Endothelial cell of umbilical vein (primary cell): ENCODE measurements at regions not wholly inside any gene's neighbourhood (a gene's known extent, or its start where the extent isn't known, plus 50 kb on each side); places are given as distances from the start of the nearest gene placed in this dataset.

Experiments
- BruUV-seq: library from RNA; stranded (reverse); fragments of 400-500 nt; replicated peaks from 2 replicates; lab custom pipeline; 2021; lab: Mats Ljungman, UMichigan
- CTCF ChIA-PET: fragments of 300-600, 350-600 bp; sonication (Branson Sonifier 250); formaldehyde crosslinking; loops from one replicate; lab custom pipeline; 2021; ENCODE audit warnings: antibody characterized with exemption, inconsistent platforms; lab: Charles Lee
- POLR2A ChIA-PET: fragments of 300-600, 350-600 bp; sonication (Branson Sonifier 250); formaldehyde crosslinking; loops from one replicate; lab custom pipeline; 2021; ENCODE audit warnings: antibody characterized with exemption, inconsistent platforms; lab: Charles Lee
- DNase-seq: peaks from one replicate; pipeline ENCODE4 v3.0.0-alpha.2; 2011; ENCODE audit warnings: low read depth, low spot score
- FAIRE-seq: peaks from 2 replicates; lab custom pipeline; 2011; peaks lifted over from hg19 to GRCh38; lab: Jason Lieb, UNC
- H2AFZ ChIP-seq: 2 replicates; pipeline ENCODE4 v1.6.0; 2012; ENCODE audit warnings: low read depth, low read length, control low read depth, inconsistent platforms
- H3K27ac ChIP-seq: 2 replicates; pipeline ENCODE4 v1.5.1; 2011; ENCODE audit warnings: low read depth, mild to moderate bottlenecking, control low read depth, low read length, moderate library complexity; ENCODE audit not compliant: insufficient read depth
- H3K27me3 ChIP-seq, 2 experiments: 2 replicates each; pipeline versions ENCODE4 v1.6.0 to v1.6.1; 2011; ENCODE audit warnings: low read length in 2 of 2, mixed read lengths in 1 of 2; ENCODE audit not compliant: control insufficient read depth in 2 of 2, insufficient read depth in 2 of 2
- H3K36me3 ChIP-seq, 2 experiments: 2 replicates in 1 of 2; 3 replicates in 1 of 2; pipeline ENCODE4 v1.5.1; 2011; ENCODE audit warnings: low read length in 2 of 2, mild to moderate bottlenecking in 1 of 2, moderate library complexity in 1 of 2; ENCODE audit not compliant: control insufficient read depth in 2 of 2, insufficient read depth in 2 of 2; ENCODE audit errors: extremely low read depth in 1 of 2
- H3K4me1 ChIP-seq: 3 replicates; pipeline ENCODE4 v1.5.1; 2011; ENCODE audit warnings: mild to moderate bottlenecking, low read length; ENCODE audit not compliant: control insufficient read depth, insufficient read depth; ENCODE audit errors: extremely low read depth
- H3K4me2 ChIP-seq: 2 replicates; pipeline ENCODE4 v1.6.1; 2011; ENCODE audit warnings: low read length, control low read depth, mixed read lengths; ENCODE audit not compliant: insufficient read depth
- H3K4me3 ChIP-seq, 3 experiments: fragments of 200-600 bp in 1 of 3; sonication (generic), shearing (Covaris generic) in 1 of 3; replicated peaks in 1 of 3; 2 replicates each; pipeline ENCODE4 v1.5.1; 2011 to 2016; ENCODE audit warnings: control low read depth in 3 of 3, low read length in 3 of 3, mild to moderate bottlenecking in 2 of 3, inconsistent platforms in 1 of 3, low read depth in 1 of 3, moderate library complexity in 1 of 3; ENCODE audit not compliant: insufficient read depth in 1 of 3
- H3K79me2 ChIP-seq: 2 replicates; pipeline ENCODE4 v1.6.0; 2012; ENCODE audit warnings: low read length, inconsistent platforms; ENCODE audit not compliant: control insufficient read depth, insufficient read depth
- H3K9ac ChIP-seq: replicated peaks from 2 replicates; pipeline ENCODE3; 2011; ENCODE audit warnings: low read length, control low read depth; ENCODE audit not compliant: insufficient read depth; ENCODE audit errors: extremely low read depth
- H3K9me1 ChIP-seq: replicated peaks from 3 replicates; pipeline ENCODE4 v1.6.0; 2011; ENCODE audit warnings: mild to moderate bottlenecking, low read length; ENCODE audit not compliant: control insufficient read depth, insufficient read depth; ENCODE audit errors: extremely low read depth
- H3K9me3 ChIP-seq: replicated peaks from 2 replicates; pipeline ENCODE4 v1.5.1; 2012; ENCODE audit warnings: low read length, inconsistent platforms; ENCODE audit not compliant: control insufficient read depth, insufficient read depth
- H4K20me1 ChIP-seq: replicated peaks from 2 replicates; pipeline ENCODE3; 2011; ENCODE audit warnings: mild to moderate bottlenecking, low read length; ENCODE audit not compliant: control insufficient read depth, insufficient read depth; ENCODE audit errors: extremely low read depth
- EZH2 ChIP-seq: IDR thresholded peaks from 2 replicates; pipeline ENCODE4 v1.6.1; 2012; ENCODE audit warnings: borderline replicate concordance, low read depth, mild to moderate bottlenecking, moderate library complexity, low read length, inconsistent platforms; ENCODE audit not compliant: severe bottlenecking
- FOS ChIP-seq: IDR thresholded peaks from 2 replicates; pipeline ENCODE4 v1.6.1; 2011; ENCODE audit warnings: mild to moderate bottlenecking, low read length, moderate library complexity, borderline replicate concordance; ENCODE audit not compliant: insufficient read depth
- GATA2 ChIP-seq: IDR thresholded peaks from 2 replicates; pipeline ENCODE4 v1.7.0; 2011; ENCODE audit warnings: low read depth, mild to moderate bottlenecking, moderate library complexity, mixed read lengths, low read length; ENCODE audit not compliant: insufficient read length, insufficient read depth
- JUN ChIP-seq: IDR thresholded peaks from 2 replicates; pipeline ENCODE4 v1.6.1; 2011; ENCODE audit warnings: borderline replicate concordance, low read depth; ENCODE audit not compliant: insufficient read length, insufficient read depth
- MAX ChIP-seq: IDR thresholded peaks from 2 replicates; pipeline ENCODE4 v1.6.1; 2011; ENCODE audit not compliant: insufficient read depth, insufficient read length
- MYC ChIP-seq: IDR thresholded peaks from one replicate; pipeline ENCODE4 v1.6.1; 2011; ENCODE audit warnings: mild to moderate bottlenecking, low read depth, low read length
- POLR2A ChIP-seq: IDR thresholded peaks from 2 replicates; pipeline ENCODE4 v1.6.1; 2012; ENCODE audit warnings: low read depth, mild to moderate bottlenecking, control low read depth, low read length
- POLR2AphosphoS5 ChIP-seq: IDR thresholded peaks from 2 replicates; pipeline ENCODE4 v1.6.1; 2012; ENCODE audit warnings: low read depth, mild to moderate bottlenecking, control low read depth, low read length, moderate library complexity; ENCODE audit not compliant: insufficient read depth
- dilution Hi-C: fragments of 300-500 bp; cut with MboI; formaldehyde crosslinking; loops from one replicate; pipeline ENCODE4 v1.15.0; 2019; ENCODE audit warnings: low sequenced_read_pairs; ENCODE audit not compliant: extremely low pct_ligation_motif_present
- intact Hi-C: fragments of 100-400 bp; cut with micrococcal nuclease; formaldehyde crosslinking; loops from one replicate; pipeline ENCODE4 v1.10.0; 2022
- TF ChIP-seq, protein P1 (sequence below), 2 donors: IDR thresholded peaks; 1 replicate in 1 of 2; 2 replicates in 1 of 2; pipeline ENCODE4 v1.5.1; 2011; ENCODE audit warnings: low read length in 2 of 2, mild to moderate bottlenecking in 2 of 2, moderate library complexity in 2 of 2, control low read depth in 1 of 2, inconsistent platforms in 1 of 2, low read depth in 1 of 2; ENCODE audit not compliant: insufficient read depth in 1 of 2; ENCODE audit errors: extremely low read depth in 1 of 2

DNA sequence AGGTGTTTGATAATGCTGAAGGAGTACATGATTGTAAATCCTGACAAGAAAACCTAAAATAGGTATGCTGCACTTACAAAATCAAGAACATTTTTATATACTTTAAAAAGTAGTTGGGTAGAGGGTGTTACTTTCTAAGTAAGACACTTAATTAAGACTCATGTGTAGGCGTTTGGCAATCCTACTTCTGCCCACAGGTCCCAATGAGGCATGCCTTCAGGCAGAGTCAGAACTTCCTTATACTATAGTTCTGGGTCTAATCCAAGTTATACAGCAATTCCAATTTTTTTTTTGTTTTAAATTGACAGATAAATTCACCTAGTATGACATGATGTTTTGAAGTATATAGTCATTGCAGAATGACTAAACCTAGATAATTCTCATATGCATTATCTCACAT lies 1188.5 kb upstream of the PHF14 start:
- H2AFZ ChIP-seq, result no peak overlapping the region
- H3K79me2 ChIP-seq, result no peaks in the 10 kb centered on the region
- no peak overlapping the region for H3K4me2 ChIP-seq
- H3K4me1 ChIP-seq, result no peaks in the 10 kb centered on the region
- no peaks in the 10 kb centered on the region for H4K20me1 ChIP-seq
- dilution Hi-C loops (no loop called here), intact Hi-C loops (no loop called here)
- no peak overlapping the region for H3K9ac ChIP-seq
- TF ChIP-seq FOS, result no peak
- TF ChIP-seq, protein P1, sequence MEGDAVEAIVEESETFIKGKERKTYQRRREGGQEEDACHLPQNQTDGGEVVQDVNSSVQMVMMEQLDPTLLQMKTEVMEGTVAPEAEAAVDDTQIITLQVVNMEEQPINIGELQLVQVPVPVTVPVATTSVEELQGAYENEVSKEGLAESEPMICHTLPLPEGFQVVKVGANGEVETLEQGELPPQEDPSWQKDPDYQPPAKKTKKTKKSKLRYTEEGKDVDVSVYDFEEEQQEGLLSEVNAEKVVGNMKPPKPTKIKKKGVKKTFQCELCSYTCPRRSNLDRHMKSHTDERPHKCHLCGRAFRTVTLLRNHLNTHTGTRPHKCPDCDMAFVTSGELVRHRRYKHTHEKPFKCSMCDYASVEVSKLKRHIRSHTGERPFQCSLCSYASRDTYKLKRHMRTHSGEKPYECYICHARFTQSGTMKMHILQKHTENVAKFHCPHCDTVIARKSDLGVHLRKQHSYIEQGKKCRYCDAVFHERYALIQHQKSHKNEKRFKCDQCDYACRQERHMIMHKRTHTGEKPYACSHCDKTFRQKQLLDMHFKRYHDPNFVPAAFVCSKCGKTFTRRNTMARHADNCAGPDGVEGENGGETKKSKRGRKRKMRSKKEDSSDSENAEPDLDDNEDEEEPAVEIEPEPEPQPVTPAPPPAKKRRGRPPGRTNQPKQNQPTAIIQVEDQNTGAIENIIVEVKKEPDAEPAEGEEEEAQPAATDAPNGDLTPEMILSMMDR (IDR thresholded peaks at IDR 0.05; ENCODE audit: extremely low read depth in 1 of 2, insufficient read depth in 1 of 2, low read depth in 1 of 2, low read length in 2 of 2), result no peak
- no peak for TF ChIP-seq POLR2AphosphoS5
- H3K27ac ChIP-seq, result no peak overlapping the region
- FAIRE-seq (no peak), DNase-seq (no peak)
- ChIA-PET CTCF (no interaction called here), POLR2A (no interaction called here)
- H3K36me3 ChIP-seq, result no peaks in the 10 kb centered on the region
- no peaks in the 10 kb centered on the region for H3K9me1 ChIP-seq
- H3K4me3 ChIP-seq, result no peak overlapping the region
- no TSS peak for BruUV-seq
- peaks cover 2% of the 10 kb centered on the region for H3K9me3 ChIP-seq
- H3K27me3 ChIP-seq, result no peaks in the 10 kb centered on the region

GRCh38 chr7:9796241-9796640 lies 1177.4 kb upstream of the PHF14 start:
- DNase-seq (no peak), FAIRE-seq (no peak)

More at GRCh38 chr7:9796241-9796640, 1177.4 kb upstream of the PHF14 start:
- Histone ChIP-seq H3K27me3 (no peaks in the 10 kb centered on the region), H3K4me2 (no peak overlapping the region), H3K36me3 (no peaks in the 10 kb centered on the region), H3K9me1 (no peaks in the 10 kb centered on the region), H3K4me3 (no peak overlapping the region), H3K9ac (no peak overlapping the region), H2AFZ (no peak overlapping the region), H3K4me1 (no peaks in the 10 kb centered on the region), H3K79me2 (no peaks in the 10 kb centered on the region), H3K9me3 (peaks cover 6% of the 10 kb centered on the region), H4K20me1 (no peaks in the 10 kb centered on the region), H3K27ac (no peak overlapping the region)
- ChIA-PET CTCF (no interaction called here), POLR2A (no interaction called here)
- TF ChIP-seq MYC (no peak), JUN (no peak), FOS (no peak), POLR2A (no peak), MAX (no peak), EZH2 (no peak), GATA2 (no peak), POLR2AphosphoS5 (no peak)
- TF ChIP-seq, protein P1 (IDR thresholded peaks at IDR 0.05; ENCODE audit: extremely low read depth in 1 of 2, insufficient read depth in 1 of 2, low read depth in 1 of 2, low read length in 2 of 2), result no peak
- intact Hi-C loops (no loop called here), dilution Hi-C loops (no loop called here)
- BruUV-seq, result no TSS peak
